ENCODE measurements at regions not wholly inside any gene's neighbourhood (a gene's known extent, or its start where the extent isn't known, plus 50 kb on each side); places are given as distances from the start of the nearest gene placed in this dataset.
"Not testable (repeated sequence)": the region's sequence is repeated elsewhere in the genome, so short reads cannot be mapped to it uniquely, and the experiment has no call there.

- no peak for DNase-seq
Measured at GRCh38 chr2:83956991-83957390, 502.1 kb downstream of the SUCLG1 start.

GRCh38 chr2:83953697-83954096 is 505.4 kb downstream of the SUCLG1 start:
- no peak for DNase-seq

DNA sequence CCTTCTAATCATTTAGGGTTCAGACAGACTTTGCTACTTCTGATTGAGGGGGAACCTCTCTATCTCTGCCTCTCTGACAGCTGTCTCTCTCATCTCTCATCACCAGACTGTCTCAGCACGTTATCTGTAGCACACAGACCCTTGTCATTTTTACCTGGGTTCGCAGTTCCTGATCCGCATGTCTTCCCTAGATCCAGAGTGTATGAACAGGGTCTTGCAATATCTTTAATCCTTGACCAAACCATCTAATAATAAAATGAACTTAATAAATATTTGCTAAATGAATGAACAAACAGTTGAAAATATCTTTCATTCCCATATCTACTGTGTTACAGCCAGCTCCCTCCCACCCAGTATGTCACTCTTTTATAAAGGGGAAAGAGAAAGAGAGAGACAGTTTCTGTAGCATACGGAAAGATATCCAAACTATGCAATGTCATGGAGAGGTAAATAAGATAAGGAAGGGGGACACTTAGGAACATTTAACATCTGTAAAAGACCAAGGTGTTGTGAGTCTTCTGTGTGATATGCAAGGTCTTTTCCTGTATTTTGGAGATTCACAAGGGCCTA is 507.6 kb downstream of the SUCLG1 start:
- no peak for DNase-seq

- DNase-seq = no peak
Measured at GRCh38 chr2:83949361-83949760, 509.7 kb downstream of the SUCLG1 start.

DNA sequence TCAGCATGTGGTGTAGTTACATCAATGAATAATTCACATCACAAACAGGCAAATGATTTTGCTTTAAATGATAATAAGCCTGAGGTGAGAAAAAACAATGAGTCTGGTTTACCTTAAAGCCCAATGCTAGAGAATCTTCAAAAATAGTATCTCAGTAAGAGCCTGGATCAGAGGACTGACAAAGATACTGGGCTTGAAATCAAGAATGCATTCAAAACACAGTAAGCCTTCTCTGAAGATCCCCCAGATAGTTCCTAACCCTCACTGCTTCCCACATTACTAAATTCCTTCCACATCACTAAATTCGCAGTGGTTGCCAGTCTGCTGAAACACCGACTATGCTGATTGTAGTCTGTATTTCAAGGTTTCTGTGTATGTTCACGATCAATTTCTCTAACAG is 514.9 kb downstream of the SUCLG1 start:
- DNase-seq = no peak

GRCh38 chr2:83943265-83943664 is 515.8 kb downstream of the SUCLG1 start:
- DNase-seq = no peak

GRCh38 chr2:83941886-83942285 is 517.2 kb downstream of the SUCLG1 start:
- no peak for DNase-seq

DNA sequence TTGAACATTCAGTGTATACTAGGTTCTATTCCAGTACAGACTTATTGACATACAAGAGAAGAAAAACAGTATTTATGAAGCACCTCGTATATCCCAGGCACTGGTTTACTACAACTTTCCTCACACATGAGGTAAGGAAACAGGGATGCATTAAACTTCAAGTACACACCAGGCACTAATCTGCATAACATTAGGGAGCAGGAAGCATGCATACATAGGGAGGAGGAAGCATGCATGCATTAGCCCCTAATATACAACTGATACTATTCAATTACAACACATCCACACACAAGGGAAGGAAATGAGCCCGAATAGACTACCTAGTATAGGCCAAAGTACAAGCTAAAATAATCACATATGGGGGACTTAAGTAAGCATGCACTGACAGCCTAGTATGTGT is 525.3 kb downstream of the SUCLG1 start:
- no peak for DNase-seq

DNA sequence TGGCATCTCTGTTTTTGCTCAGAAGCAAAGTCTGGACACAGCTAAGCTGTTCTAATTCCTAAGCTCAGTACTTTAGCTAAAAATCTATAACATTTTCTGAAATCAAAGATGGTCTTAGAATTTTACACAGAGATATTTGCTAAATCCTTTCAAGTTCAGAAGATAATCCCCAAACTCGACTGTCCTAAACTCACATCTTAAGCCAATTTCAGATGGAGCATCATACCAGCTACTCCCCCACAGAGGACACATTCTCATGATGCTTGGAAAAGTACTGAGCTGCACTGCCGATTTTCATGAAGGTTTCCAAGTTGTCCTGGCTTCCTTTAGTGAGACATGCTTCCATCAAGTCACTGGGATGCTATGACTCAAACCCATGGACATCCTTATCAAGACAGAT is 535.5 kb downstream of the SUCLG1 start:
- no peak for DNase-seq

DNA sequence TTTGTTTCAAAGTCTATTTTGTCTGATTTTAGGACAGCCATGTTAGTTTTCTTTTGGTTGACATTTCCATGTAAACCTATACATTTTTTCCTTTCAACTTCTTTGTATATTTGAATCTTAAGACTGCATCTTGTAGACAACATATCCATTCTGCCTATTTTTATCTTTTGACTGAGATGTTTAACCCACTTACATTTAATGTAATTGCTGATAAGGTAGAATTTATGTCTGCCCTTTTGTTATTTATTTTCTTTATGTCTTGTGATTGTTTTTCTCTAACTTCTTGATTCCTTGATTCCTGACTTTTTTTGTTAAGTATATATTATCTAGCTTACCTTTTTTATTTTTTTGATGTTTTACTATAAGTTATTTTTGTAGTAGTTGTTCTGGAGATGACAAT is 542.5 kb downstream of the SUCLG1 start:
- no peak for DNase-seq

GRCh38 chr2:83915381-83915780 is 543.7 kb downstream of the SUCLG1 start:
- no peak for DNase-seq

DNA sequence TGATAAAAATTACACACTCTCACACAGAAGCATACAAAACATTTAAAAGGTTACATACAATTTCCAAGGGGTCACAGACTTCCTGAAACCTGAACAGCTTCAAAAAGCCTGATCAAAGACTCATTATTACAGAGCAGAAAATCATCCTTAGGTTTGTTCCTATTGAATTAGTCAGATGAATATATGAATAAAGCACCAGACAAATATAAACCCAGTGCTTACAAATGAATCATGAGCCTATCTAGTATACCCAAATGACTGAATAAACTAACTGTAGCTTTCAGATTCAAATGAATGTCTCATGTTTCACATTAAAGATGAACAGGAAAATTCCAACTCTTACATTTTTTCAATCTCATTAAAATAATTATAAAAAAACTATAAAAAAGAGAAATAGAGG is 550.3 kb downstream of the SUCLG1 start:
- DNase-seq = no peak

- no peak for DNase-seq
Measured at GRCh38 chr2:83901317-83901716, 557.8 kb downstream of the SUCLG1 start.

- DNase-seq = no peak
Measured at GRCh38 chr2:83900862-83901261, 558.2 kb downstream of the SUCLG1 start.

DNA sequence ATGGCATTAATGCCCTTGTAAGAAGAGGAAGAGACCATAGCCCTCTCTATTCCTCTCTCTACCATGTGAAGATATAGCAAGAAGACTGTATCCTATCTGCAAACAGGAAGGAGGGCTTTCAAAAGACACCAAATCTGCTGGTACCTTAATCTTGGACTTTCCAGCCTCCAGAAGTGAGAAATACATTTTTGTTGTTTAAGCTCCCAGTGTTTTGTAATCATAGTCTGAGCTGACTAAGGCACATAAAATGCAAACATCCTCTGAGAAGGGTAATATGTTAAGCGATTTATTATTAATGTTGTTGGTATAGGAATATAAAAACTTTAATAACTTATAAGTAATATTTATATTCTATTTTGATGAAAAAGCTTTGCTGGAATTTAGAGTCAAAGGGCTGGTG is 559.8 kb downstream of the SUCLG1 start:
- DNase-seq = no peak

GRCh38 chr2:83894976-83895375 is 564.1 kb downstream of the SUCLG1 start:
- DNase-seq = no peak

DNA sequence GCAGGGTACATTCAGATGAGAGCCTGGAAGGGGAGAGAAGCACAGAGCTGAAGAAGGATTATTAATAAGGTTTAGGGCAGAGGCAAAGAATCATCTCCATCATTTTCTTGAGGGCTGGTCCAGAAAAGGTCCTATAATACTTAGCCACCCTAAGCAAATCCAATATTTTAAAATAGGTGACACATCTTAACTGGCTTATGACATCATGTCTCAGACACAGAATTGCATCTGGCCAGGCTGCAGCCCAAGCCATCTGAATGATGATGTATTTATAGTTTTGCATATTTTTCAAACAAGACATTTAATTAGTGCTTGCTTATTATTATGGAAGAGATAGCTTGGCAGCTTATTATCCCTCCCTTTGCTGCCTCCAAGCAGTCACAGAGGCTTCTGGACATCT is 571.3 kb downstream of the SUCLG1 start:
- no peak for DNase-seq

GRCh38 chr2:83879127-83879526 is 580.0 kb downstream of the SUCLG1 start:
- DNase-seq = no peak

- not testable (repeated sequence) for DNase-seq
Measured at GRCh38 chr2:83877261-83877660, 581.8 kb downstream of the SUCLG1 start.

- DNase-seq = no peak
Measured at GRCh38 chr2:83874712-83875430, 584.2 kb downstream of the SUCLG1 start.

DNA sequence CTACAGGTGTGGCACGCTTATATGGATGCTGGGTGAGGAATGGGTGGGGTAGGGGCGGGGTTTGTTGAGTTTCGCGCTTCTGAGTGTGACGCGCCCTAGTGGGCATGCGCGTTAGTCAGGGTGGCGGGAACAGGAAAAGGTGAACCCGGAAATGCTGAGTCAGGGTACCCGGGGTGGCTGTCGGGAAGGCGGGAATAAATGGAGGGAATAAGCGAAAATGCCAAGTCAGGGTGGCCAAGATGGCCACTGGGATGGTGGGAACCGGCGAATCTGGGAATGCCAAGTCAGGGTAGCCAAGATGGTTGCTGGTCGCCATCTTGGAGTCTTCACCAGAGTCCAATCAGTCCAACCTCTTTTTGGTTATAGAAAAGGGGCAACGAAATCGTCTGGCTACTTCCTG is 585.0 kb downstream of the SUCLG1 start:
- no peak for DNase-seq

DNA sequence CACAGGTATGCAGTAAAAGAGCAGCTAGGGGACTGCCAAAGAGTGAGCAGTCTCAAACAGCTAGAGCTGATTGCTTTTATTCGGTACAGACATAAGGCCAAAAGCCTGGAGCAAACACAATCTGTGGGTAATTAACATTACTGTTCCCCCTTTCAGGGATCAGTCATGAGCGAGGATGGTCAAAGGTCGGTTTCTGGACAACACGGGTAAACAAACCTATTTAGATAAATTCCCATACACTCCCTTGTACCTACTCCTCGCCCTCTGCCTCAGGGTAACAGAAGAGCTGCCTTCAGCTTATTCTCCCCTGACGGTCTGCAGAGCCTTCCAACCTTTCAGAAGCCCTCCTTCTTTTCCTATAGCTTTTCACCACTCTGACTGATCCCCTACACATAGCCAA is 586.0 kb downstream of the SUCLG1 start:
- DNase-seq = no peak

DNA sequence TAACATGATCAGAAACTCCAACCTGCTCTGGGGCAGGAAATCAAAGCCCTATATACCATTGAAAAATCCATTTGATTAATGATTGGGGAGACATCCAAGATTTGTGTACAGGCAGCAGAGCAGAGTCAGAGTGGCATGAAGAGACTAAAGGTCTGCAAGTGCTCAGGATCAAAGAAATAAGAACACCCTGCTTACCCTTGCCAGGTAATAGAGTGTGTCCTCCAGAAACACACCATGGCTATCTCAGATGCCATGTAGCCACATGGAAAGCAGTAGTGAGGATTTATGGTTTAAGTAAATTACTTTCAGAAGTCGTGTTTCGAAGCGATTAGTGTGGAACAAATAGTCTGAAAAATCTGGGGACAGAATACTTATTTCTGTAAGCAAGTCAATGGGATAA is 592.9 kb downstream of the SUCLG1 start:
- DNase-seq = no peak

- DNase-seq = no peak
Measured at GRCh38 chr2:83862600-83862999, 596.5 kb downstream of the SUCLG1 start.

DNA sequence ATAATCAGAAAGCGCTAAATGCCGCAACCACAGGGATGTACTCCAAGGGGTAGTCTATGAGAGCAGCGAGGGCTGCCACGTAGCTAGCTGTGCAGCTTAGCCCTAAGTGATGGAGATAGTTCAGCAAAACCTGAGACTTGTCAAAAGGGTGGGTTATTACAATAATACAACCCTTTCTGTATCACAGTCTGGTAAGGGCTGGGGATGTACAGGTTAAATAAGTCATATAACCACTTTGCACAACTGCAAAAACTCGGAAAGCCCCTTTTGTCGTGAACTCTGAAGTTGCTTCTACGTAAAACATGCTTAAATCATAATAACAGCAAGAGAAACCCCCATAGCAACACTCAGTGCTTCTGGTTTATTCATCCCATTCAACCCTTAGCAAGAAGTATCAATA is 598.8 kb downstream of the SUCLG1 start:
- DNase-seq = no peak

Measured in CD4-positive, alpha-beta T cell treated with Interleukin-4 for 1 hour (primary cell).